ENCODE measurements at regions not wholly inside any gene's neighbourhood (a gene's known extent, or its start where the extent isn't known, plus 50 kb on each side); places are given as distances from the start of the nearest gene placed in this dataset.
"Not testable (repeated sequence)": the region's sequence is repeated elsewhere in the genome, so short reads cannot be mapped to it uniquely, and the experiment has no call there.

- peaks cover 14% of the 10 kb centered on the region for H3K9me3 Mint-ChIP-seq
- no peaks in the 10 kb centered on the region for H3K36me3 Mint-ChIP-seq
- DNase-seq (ENCODE audit: low spot score) (no peak), ATAC-seq (no peak)
- no peak overlapping the region for H3K27ac Mint-ChIP-seq
- no peaks in the 10 kb centered on the region for H3K27me3 Mint-ChIP-seq
- no peaks in the 10 kb centered on the region for H3K4me1 Mint-ChIP-seq (ENCODE audit: low read depth in 2 of 2)
- no peak overlapping the region for H3K4me3 Mint-ChIP-seq
Observed at GRCh38 chr2:208983486-208983885, 440.4 kb upstream of the MAP2 start.

DNA sequence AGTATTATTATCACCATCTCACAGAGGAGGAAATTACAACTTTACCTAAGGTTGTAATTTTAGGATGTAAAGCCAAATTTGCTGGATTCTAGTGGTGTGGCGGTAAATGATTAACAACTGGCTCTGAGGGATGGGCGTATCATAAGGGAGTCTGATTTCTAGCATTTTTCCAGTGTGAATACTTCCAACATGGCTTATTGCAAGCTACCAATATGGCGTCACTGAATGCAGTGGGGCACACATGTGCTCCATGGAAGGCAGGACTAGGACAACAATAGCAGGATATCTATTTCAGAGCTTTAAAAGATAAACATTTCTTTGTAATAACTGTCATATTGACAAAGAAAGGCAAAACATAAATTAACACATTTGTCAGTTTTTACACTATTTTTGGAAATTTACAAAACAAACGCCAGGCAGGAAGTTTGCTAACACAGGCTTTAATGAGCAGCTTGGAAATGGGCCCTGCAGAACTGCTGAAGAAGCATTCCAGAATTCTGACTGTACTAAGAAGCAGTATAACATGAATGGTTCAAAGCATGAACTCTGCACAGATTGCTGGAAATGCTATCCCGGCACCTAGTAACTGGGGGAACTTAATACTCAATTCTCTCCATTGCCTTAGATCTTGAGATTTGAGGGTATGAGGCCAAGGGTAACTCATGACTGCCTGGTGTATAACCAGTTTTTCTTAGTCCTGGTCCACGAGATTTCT lies 439.3 kb upstream of the MAP2 start:
- Mint-ChIP-seq H3K9me3 (peaks cover 10% of the 10 kb centered on the region), H3K27ac (no peak overlapping the region), H3K36me3 (no peaks in the 10 kb centered on the region), H3K4me1 (ENCODE audit: low read depth in 2 of 2) (no peaks in the 10 kb centered on the region), H3K27me3 (no peaks in the 10 kb centered on the region), H3K4me3 (no peak overlapping the region)
- no peak for ATAC-seq
- DNase-seq (ENCODE audit: low spot score) = no peak

DNA sequence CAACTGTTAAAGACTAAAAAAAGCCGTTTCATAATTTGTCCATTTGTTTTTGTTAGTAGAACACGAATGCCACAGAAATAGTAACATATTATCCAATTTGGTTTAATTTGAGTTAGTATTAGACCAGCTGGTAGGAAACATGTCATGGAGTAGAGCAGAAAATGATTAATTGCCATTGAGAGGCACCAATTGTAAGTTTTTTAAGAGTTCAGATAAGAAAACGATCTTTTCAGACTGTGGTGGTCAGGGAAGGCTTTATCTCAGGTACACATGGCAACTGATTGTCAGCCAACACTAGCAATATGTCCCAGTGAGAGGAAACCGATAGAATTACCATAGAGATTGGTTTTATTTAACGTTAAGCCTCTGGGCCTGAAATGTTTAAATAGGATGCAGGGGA lies 438.2 kb upstream of the MAP2 start:
- Mint-ChIP-seq H3K9me3 (peaks cover 15% of the 10 kb centered on the region), H3K27ac (no peak overlapping the region), H3K36me3 (no peaks in the 10 kb centered on the region), H3K4me1 (ENCODE audit: low read depth in 2 of 2) (no peaks in the 10 kb centered on the region), H3K27me3 (no peaks in the 10 kb centered on the region), H3K4me3 (no peak overlapping the region)
- ATAC-seq (no peak), DNase-seq (ENCODE audit: low spot score) (no peak)

- no peak overlapping the region for H3K27ac Mint-ChIP-seq
- ATAC-seq (no peak), DNase-seq (ENCODE audit: low spot score) (no peak)
- H3K9me3 Mint-ChIP-seq = peaks cover 17% of the 10 kb centered on the region
- no peaks in the 10 kb centered on the region for H3K27me3 Mint-ChIP-seq
- H3K4me3 Mint-ChIP-seq = no peak overlapping the region
- no peaks in the 10 kb centered on the region for H3K4me1 Mint-ChIP-seq (ENCODE audit: low read depth in 2 of 2)
- H3K36me3 Mint-ChIP-seq = no peaks in the 10 kb centered on the region
Observed at GRCh38 chr2:208990716-208991115, 433.1 kb upstream of the MAP2 start.

DNA sequence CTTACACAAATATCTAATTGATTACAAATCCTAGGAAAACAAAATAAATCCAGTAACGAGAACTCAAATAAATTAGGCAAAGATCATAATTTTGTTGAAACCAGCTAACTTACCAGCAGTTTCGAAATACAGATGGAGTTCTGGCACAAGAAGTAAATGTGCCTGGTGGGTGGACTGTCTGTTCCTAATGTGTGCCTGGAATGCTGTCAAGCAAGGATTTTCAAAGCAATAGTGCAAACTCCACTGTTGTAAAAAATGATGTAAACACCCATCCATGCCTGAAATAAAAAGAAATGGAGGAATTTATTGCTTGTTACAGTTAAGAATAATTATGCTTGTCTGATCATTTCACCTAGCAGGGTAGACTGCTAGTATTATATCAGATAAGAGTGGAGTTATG lies 423.9 kb upstream of the MAP2 start:
- Mint-ChIP-seq H3K27ac (no peak overlapping the region), H3K36me3 (no peaks in the 10 kb centered on the region), H3K27me3 (no peaks in the 10 kb centered on the region), H3K9me3 (peaks cover 20% of the 10 kb centered on the region), H3K4me3 (no peak overlapping the region), H3K4me1 (ENCODE audit: low read depth in 2 of 2) (no peaks in the 10 kb centered on the region)
- DNase-seq (ENCODE audit: low spot score) (no peak), ATAC-seq (no peak)

DNA sequence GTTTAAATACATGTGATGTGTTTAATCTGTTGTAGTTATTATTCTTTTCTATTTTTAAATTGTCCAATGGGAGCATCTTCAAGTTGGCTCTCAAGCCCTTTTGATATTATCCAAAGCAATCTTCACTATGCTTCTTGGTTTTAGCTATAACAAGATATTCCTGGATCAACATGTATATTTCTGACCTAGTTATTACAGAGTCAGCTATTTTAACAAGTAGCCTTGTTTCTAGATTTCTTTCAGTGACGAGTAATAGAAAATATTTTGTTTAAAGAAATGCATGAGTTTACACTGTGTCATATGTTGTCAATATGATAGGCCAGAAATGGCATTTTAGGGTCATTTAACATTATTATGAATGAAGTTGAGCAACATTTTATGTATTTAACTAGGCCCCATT lies 421.8 kb upstream of the MAP2 start:
- no peak overlapping the region for H3K4me3 Mint-ChIP-seq
- ATAC-seq = no peak
- no peaks in the 10 kb centered on the region for H3K4me1 Mint-ChIP-seq (ENCODE audit: low read depth in 2 of 2)
- H3K27ac Mint-ChIP-seq = no peak overlapping the region
- peaks cover 20% of the 10 kb centered on the region for H3K9me3 Mint-ChIP-seq
- no peak for DNase-seq (ENCODE audit: low spot score)
- H3K36me3 Mint-ChIP-seq = peaks cover 6% of the 10 kb centered on the region
- no peaks in the 10 kb centered on the region for H3K27me3 Mint-ChIP-seq

DNA sequence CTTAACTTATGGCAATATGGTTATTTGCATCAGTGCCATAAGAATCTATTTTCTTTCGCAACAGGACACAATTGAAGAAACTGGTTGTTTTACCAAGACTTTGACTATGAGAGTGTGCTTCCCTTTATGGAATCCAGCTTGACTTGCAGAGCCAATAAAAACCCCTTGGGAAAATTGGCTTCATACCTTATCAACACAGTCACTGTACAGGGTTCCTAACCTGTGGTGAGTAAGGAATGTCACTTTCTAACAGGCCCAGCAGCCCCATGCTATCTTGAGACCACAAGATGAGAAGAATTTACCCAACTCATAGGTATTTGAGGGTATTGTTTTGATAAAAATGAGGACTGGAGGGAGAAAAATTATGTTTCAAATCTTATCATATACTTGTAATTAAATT lies 418.5 kb upstream of the MAP2 start:
- Mint-ChIP-seq H3K4me1 (ENCODE audit: low read depth in 2 of 2) (no peaks in the 10 kb centered on the region), H3K27me3 (no peaks in the 10 kb centered on the region), H3K27ac (no peak overlapping the region), H3K36me3 (peaks cover 7% of the 10 kb centered on the region), H3K9me3 (peaks cover 17% of the 10 kb centered on the region), H3K4me3 (no peak overlapping the region)
- DNase-seq (ENCODE audit: low spot score) = no peak
- no peak for ATAC-seq

GRCh38 chr2:209008636-209009287 lies 415.1 kb upstream of the MAP2 start:
- Mint-ChIP-seq H3K9me3 (peaks cover 10% of the 10 kb centered on the region), H3K4me1 (ENCODE audit: low read depth in 2 of 2) (no peaks in the 10 kb centered on the region), H3K27me3 (no peaks in the 10 kb centered on the region), H3K36me3 (peaks cover 7% of the 10 kb centered on the region), H3K4me3 (no peak overlapping the region), H3K27ac (no peak overlapping the region)
- DNase-seq (ENCODE audit: low spot score) (no peak), ATAC-seq (no peak)

DNA sequence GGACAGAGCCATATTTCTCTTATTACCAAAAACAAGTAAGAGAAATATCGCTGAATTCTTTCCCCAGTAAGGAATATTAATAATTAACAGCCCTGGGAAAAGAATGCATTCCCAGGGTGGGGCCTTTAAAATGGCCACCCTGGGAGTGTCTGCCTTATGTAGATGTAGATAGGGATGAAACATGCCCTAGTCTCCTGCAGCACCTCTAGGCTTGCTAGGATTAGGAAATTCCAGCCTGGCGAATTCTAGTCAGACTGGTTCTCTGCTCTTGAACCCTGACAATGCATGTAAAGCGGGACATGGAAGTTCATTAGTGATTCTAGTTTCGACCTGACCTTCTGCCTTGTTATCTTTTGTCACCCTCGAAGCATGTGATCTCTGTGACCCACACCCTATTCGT lies 405.2 kb upstream of the MAP2 start:
- not testable (repeated sequence) for DNase-seq (ENCODE audit: low spot score); H3K4me1 Mint-ChIP-seq (ENCODE audit: low read depth in 2 of 2); H3K27me3 Mint-ChIP-seq; H3K4me3 Mint-ChIP-seq; ATAC-seq; H3K27ac Mint-ChIP-seq
- peaks cover 19% of the 10 kb centered on the region for H3K36me3 Mint-ChIP-seq
- peaks cover 25% of the 10 kb centered on the region for H3K9me3 Mint-ChIP-seq

- Mint-ChIP-seq H3K4me3 (no peak overlapping the region), H3K9me3 (peaks cover 21% of the 10 kb centered on the region), H3K27me3 (no peaks in the 10 kb centered on the region), H3K27ac (no peak overlapping the region), H3K4me1 (ENCODE audit: low read depth in 2 of 2) (no peaks in the 10 kb centered on the region), H3K36me3 (peaks cover 5% of the 10 kb centered on the region)
- DNase-seq (ENCODE audit: low spot score) (no peak), ATAC-seq (no peak)
Observed at GRCh38 chr2:209029249-209029648, 394.6 kb upstream of the MAP2 start.

DNA sequence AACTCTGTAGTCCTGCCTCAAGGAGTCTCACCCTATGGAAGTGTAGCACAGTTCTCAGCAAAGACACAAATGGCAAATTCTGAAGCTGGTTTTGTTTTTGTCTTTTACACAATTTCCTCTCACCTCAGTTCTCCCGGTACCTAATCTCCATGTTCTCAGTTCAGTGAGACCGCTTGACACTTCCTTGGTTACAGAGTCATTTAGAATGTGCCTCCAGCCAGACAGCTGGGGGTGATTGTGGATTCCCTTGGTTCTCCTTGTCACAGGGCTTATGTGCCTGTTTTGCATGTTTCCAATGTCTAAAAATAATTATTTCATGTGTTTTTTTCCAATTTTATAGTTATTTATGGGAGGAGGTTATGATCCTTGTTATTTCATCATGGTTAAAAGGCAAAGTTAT lies 379.5 kb upstream of the MAP2 start:
- Mint-ChIP-seq H3K4me1 (ENCODE audit: low read depth in 2 of 2) (no peaks in the 10 kb centered on the region), H3K27me3 (no peaks in the 10 kb centered on the region), H3K9me3 (peaks cover 15% of the 10 kb centered on the region), H3K27ac (no peak overlapping the region), H3K36me3 (no peaks in the 10 kb centered on the region), H3K4me3 (no peak overlapping the region)
- DNase-seq (ENCODE audit: low spot score) = no peak
- ATAC-seq = no peak

GRCh38 chr2:209046163-209046562 lies 377.7 kb upstream of the MAP2 start:
- ATAC-seq = no peak
- H3K27ac Mint-ChIP-seq = no peak overlapping the region
- H3K4me1 Mint-ChIP-seq (ENCODE audit: low read depth in 2 of 2) = no peaks in the 10 kb centered on the region
- DNase-seq (ENCODE audit: low spot score) = no peak
- H3K27me3 Mint-ChIP-seq = no peaks in the 10 kb centered on the region
- H3K4me3 Mint-ChIP-seq = no peak overlapping the region
- H3K9me3 Mint-ChIP-seq = peaks cover 13% of the 10 kb centered on the region
- no peaks in the 10 kb centered on the region for H3K36me3 Mint-ChIP-seq

GRCh38 chr2:209049608-209050007 lies 374.2 kb upstream of the MAP2 start:
- Mint-ChIP-seq H3K4me1 (ENCODE audit: low read depth in 2 of 2) (no peaks in the 10 kb centered on the region), H3K36me3 (no peaks in the 10 kb centered on the region), H3K27me3 (no peaks in the 10 kb centered on the region), H3K4me3 (no peak overlapping the region), H3K9me3 (peaks cover 3% of the 10 kb centered on the region), H3K27ac (no peak overlapping the region)
- no peak for DNase-seq (ENCODE audit: low spot score)
- no peak for ATAC-seq

DNA sequence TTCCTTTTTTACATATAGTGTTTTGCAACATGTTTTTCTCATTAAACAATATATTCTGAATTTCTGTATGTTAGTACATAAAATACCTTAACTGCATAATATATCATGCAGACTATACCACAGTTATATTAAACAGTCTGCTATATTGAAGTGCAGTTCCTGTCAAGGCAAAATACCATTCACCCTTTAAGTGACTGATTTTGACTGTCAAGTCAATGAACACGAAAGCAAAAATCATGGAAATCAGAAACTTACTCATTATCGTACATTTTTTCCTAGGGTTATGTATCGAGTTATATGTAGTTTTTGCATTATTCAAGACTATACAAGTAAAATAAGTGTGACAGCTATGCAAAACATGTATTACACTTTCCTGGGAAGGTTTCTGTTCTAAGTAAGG lies 361.6 kb upstream of the MAP2 start:
- Mint-ChIP-seq H3K9me3 (peaks cover 11% of the 10 kb centered on the region), H3K4me1 (ENCODE audit: low read depth in 2 of 2) (no peaks in the 10 kb centered on the region), H3K27me3 (no peaks in the 10 kb centered on the region), H3K4me3 (no peak overlapping the region), H3K36me3 (no peaks in the 10 kb centered on the region), H3K27ac (no peak overlapping the region)
- DNase-seq (ENCODE audit: low spot score) (no peak), ATAC-seq (no peak)

DNA sequence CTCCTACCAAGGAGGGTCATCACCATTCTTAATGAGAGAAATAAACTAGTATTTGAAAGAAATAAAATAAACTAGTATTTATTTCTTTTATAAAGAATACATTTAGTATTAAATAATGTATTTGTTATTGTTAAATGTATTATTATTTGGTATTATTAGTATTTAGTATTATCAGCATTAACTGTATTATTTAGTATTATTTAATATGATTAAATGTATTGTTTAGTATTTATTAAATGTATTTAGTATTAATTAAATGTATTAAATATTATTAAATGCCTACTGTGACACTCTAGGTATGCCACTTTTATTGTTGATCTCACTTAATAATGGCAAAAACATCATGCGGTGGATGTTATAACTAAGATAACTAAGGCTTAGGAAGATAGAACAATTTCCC lies 353.6 kb upstream of the MAP2 start:
- H3K27ac Mint-ChIP-seq = no peak overlapping the region
- H3K27me3 Mint-ChIP-seq = no peaks in the 10 kb centered on the region
- no peaks in the 10 kb centered on the region for H3K4me1 Mint-ChIP-seq (ENCODE audit: low read depth in 2 of 2)
- H3K36me3 Mint-ChIP-seq = no peaks in the 10 kb centered on the region
- peaks cover 12% of the 10 kb centered on the region for H3K9me3 Mint-ChIP-seq
- ATAC-seq (no peak), DNase-seq (ENCODE audit: low spot score) (no peak)
- H3K4me3 Mint-ChIP-seq = no peak overlapping the region
